ENCODE measurements at regions not wholly inside any gene's neighbourhood (a gene's known extent, or its start where the extent isn't known, plus 50 kb on each side); places are given as distances from the start of the nearest gene placed in this dataset.

DNA sequence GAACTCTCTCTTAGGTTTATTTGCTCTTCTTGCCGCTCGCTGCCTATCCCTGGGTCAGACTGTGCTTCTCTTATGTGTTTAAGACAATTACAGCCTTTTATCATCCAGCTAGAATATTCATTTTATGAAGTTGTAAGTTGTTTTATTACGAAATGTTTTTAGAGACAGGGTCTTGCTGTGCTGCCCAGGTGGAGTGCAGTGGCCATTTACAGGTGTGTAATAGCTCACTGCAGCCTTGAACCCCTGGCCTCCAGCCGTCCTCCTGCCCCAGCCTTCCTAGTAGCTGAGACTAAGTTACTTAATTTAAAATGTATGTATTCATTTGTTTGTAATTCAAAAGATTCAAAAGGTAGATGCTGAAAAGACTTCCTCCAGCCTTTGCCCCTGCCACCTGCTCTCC lies 99.0 kb upstream of the KIF26B start:
- TF ChIP-seq, protein P1, sequence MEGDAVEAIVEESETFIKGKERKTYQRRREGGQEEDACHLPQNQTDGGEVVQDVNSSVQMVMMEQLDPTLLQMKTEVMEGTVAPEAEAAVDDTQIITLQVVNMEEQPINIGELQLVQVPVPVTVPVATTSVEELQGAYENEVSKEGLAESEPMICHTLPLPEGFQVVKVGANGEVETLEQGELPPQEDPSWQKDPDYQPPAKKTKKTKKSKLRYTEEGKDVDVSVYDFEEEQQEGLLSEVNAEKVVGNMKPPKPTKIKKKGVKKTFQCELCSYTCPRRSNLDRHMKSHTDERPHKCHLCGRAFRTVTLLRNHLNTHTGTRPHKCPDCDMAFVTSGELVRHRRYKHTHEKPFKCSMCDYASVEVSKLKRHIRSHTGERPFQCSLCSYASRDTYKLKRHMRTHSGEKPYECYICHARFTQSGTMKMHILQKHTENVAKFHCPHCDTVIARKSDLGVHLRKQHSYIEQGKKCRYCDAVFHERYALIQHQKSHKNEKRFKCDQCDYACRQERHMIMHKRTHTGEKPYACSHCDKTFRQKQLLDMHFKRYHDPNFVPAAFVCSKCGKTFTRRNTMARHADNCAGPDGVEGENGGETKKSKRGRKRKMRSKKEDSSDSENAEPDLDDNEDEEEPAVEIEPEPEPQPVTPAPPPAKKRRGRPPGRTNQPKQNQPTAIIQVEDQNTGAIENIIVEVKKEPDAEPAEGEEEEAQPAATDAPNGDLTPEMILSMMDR (IDR thresholded peaks at IDR 0.05; ENCODE audit: extremely low read depth in 1 of 2, insufficient read depth in 1 of 2, low read depth in 1 of 2, low read length in 2 of 2): no peak
- TF ChIP-seq POLR2A (IDR thresholded peaks at IDR 0.05; ENCODE audit: low read depth, low read length): no peak
- TF ChIP-seq, protein P2, sequence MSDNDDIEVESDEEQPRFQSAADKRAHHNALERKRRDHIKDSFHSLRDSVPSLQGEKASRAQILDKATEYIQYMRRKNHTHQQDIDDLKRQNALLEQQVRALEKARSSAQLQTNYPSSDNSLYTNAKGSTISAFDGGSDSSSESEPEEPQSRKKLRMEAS (IDR thresholded peaks at IDR 0.05; ENCODE audit: insufficient read depth, insufficient read length): no peak
- no peak for TF ChIP-seq JUN (IDR thresholded peaks at IDR 0.05; ENCODE audit: borderline replicate concordance, insufficient read depth, insufficient read length, low read depth)
- no peak for TF ChIP-seq POLR2AphosphoS5 (IDR thresholded peaks at IDR 0.05; ENCODE audit: insufficient read depth, low read depth, low read length)
- no peak for TF ChIP-seq EZH2 (IDR thresholded peaks at IDR 0.05; ENCODE audit: borderline replicate concordance, low read depth, low read length, severe bottlenecking)
- no peak for TF ChIP-seq MYC (IDR thresholded peaks at IDR 0.05; ENCODE audit: low read depth, low read length)
- TF ChIP-seq GATA2 (IDR thresholded peaks at IDR 0.05; ENCODE audit: insufficient read depth, insufficient read length, low read depth, low read length): no peak
- TF ChIP-seq FOS (IDR thresholded peaks at IDR 0.05; ENCODE audit: borderline replicate concordance, insufficient read depth, low read length): no peak
